NB4 (cell line): ENCODE measurements at regions not wholly inside any gene's neighbourhood (a gene's known extent, or its start where the extent isn't known, plus 50 kb on each side); places are given as distances from the start of the nearest gene placed in this dataset.

Source experiments
- CTCF ChIP-seq: IDR thresholded peaks from one replicate; pipeline ENCODE4 v1.5.1; 2012; ENCODE audit warnings: low read depth, low read length
- POLR2A ChIP-seq: IDR thresholded peaks from 2 replicates; pipeline ENCODE4 v1.6.1; 2011; ENCODE audit warnings: mild to moderate bottlenecking; ENCODE audit not compliant: insufficient read length; ENCODE audit errors: extremely low read depth

GRCh38 chr17:22463110-22463850 is 771.0 kb downstream of the KCNJ18 start:
- TF ChIP-seq POLR2A (no peak), CTCF (no peak)
